ENCODE measurements at regions not wholly inside any gene's neighbourhood (a gene's known extent, or its start where the extent isn't known, plus 50 kb on each side); places are given as distances from the start of the nearest gene placed in this dataset.
A peak's percentile ranks its signal among the peaks of the same experiment; 100 is the strongest.

- TF ChIP-seq RAD21 (IDR thresholded peaks at IDR 0.05; ENCODE audit: low read length), result peak; percentile 64
- TF ChIP-seq MAX (IDR thresholded peaks at IDR 0.05; ENCODE audit: low read depth), result no peak
- TF ChIP-seq CTCF (IDR thresholded peaks at IDR 0.05), result peak; percentile 87
- no peak for TF ChIP-seq TCF12 (IDR thresholded peaks at IDR 0.05)
- TF ChIP-seq SMC3 (IDR thresholded peaks at IDR 0.05; ENCODE audit: low read depth, low read length), result peak; percentile 40; the same call in 1 of the 2 replicates
- H3K27me3 ChIP-seq (ENCODE audit: insufficient read depth), result no peaks in the 10 kb centered on the region
- POLR2A ChIA-PET, result no interaction called here
- CTCF ChIA-PET, result interaction anchor here (0.5 to 3.2 kb wide), 32 partner anchors 11 to 1645 kb away, joined by 3 to 30 read pairs (median 4); no protein-coding TSS in a partner anchor
- no peak overlapping the region for H3K4me2 ChIP-seq
- no peaks in the 10 kb centered on the region for H3K4me1 ChIP-seq (ENCODE audit: control insufficient read depth in 1 of 2, insufficient read depth in 2 of 2, low read depth in 1 of 2, low read length in 1 of 2)
- no peaks in the 10 kb centered on the region for H3K79me2 ChIP-seq (ENCODE audit: insufficient read depth)
- no peak overlapping the region for H3K27ac ChIP-seq (ENCODE audit: low read depth in 2 of 2, low read length in 1 of 2)
- H3K9ac ChIP-seq, result no peak overlapping the region
- no peaks in the 10 kb centered on the region for H3F3A ChIP-seq (replicated peaks; ENCODE audit: insufficient read depth)
- no peaks in the 10 kb centered on the region for H3K36me3 ChIP-seq (replicated peaks in 1 of 2; ENCODE audit: control insufficient read depth in 1 of 2, insufficient read depth in 2 of 2, low read length in 1 of 2)
- H4K20me1 ChIP-seq (ENCODE audit: insufficient read depth), result no peaks in the 10 kb centered on the region
- H3K4me3 ChIP-seq (ENCODE audit: low read depth in 2 of 2, low read length in 1 of 2), result peak overlapping the region in 1 of 2 experiments; percentile 32; a peak in 1 of 4 replicates
- no peaks in the 10 kb centered on the region for H3K9me3 ChIP-seq
- no peaks in the 10 kb centered on the region for H3K9me2 ChIP-seq
- no peak overlapping the region for H2AFZ ChIP-seq (ENCODE audit: low read depth)
- WGBS (ENCODE audit: low lambda C conversion rate), result 0% methylated on average over 6 of the region's 6 CpGs
- DNase-seq, result peak; percentile 28
Observed at GRCh38 chr3:75192146-75192616, 471.9 kb upstream of the FRG2C start.

GRCh38 chr3:75193797-75194196 lies 470.3 kb upstream of the FRG2C start:
- no peak for DNase-seq
- POLR2A ChIA-PET, result no interaction called here
- no peak overlapping the region for H3K4me3 ChIP-seq (ENCODE audit: low read depth in 2 of 2, low read length in 1 of 2)
- H3K27me3 ChIP-seq (ENCODE audit: insufficient read depth), result no peaks in the 10 kb centered on the region
- no peak overlapping the region for H2AFZ ChIP-seq (ENCODE audit: low read depth)
- CTCF ChIA-PET, result no interaction called here
- 23% methylated on average over 4 of the region's 4 CpGs for WGBS (ENCODE audit: low lambda C conversion rate)
- H3K36me3 ChIP-seq (replicated peaks in 1 of 2; ENCODE audit: control insufficient read depth in 1 of 2, insufficient read depth in 2 of 2, low read length in 1 of 2), result no peaks in the 10 kb centered on the region
- H4K20me1 ChIP-seq (ENCODE audit: insufficient read depth), result no peaks in the 10 kb centered on the region
- H3K79me2 ChIP-seq (ENCODE audit: insufficient read depth), result no peaks in the 10 kb centered on the region
- H3K9me3 ChIP-seq, result no peaks in the 10 kb centered on the region
- no peaks in the 10 kb centered on the region for H3K9me2 ChIP-seq
- no peaks in the 10 kb centered on the region for H3F3A ChIP-seq (replicated peaks; ENCODE audit: insufficient read depth)
- no peak overlapping the region for H3K9ac ChIP-seq
- H3K4me2 ChIP-seq, result no peak overlapping the region
- no peak overlapping the region for H3K27ac ChIP-seq (ENCODE audit: low read depth in 2 of 2, low read length in 1 of 2)
- H3K4me1 ChIP-seq (ENCODE audit: control insufficient read depth in 1 of 2, insufficient read depth in 2 of 2, low read depth in 1 of 2, low read length in 1 of 2), result no peaks in the 10 kb centered on the region
- no peak for TF ChIP-seq NRF1 (IDR thresholded peaks at IDR 0.05; ENCODE audit: low read depth, low read length)
- TF ChIP-seq FOXM1 (IDR thresholded peaks at IDR 0.05; ENCODE audit: low read depth), result no peak
- no peak for TF ChIP-seq CTCF (IDR thresholded peaks at IDR 0.05)
- no peak for TF ChIP-seq GATA2 (CRISPR knock-in tag; IDR thresholded peaks at IDR 0.05)
- TF ChIP-seq EZH2phosphoT487 (IDR thresholded peaks at IDR 0.05; ENCODE audit: borderline replicate concordance, low read depth), result no peak
- no peak for TF ChIP-seq RXRA (IDR thresholded peaks at IDR 0.05; ENCODE audit: borderline replicate concordance, low read depth)
- TF ChIP-seq GABPA (IDR thresholded peaks at IDR 0.05; ENCODE audit: low read depth), result no peak
- no peak for TF ChIP-seq EP300 (IDR thresholded peaks at IDR 0.05; ENCODE audit: borderline replicate concordance in 1 of 2, low read depth in 1 of 2, low read length in 1 of 2)
- TF ChIP-seq NFIC (IDR thresholded peaks at IDR 0.05; ENCODE audit: borderline replicate concordance), result no peak
- no peak for TF ChIP-seq USF1 (IDR thresholded peaks at IDR 0.05; ENCODE audit: borderline replicate concordance, low read depth)
- TF ChIP-seq MXI1 (IDR thresholded peaks at IDR 0.05; ENCODE audit: low read depth, low read length), result no peak
- no peak for TF ChIP-seq REST (IDR thresholded peaks at IDR 0.05; ENCODE audit: low read depth, low read length)
- TF ChIP-seq ELF1 (IDR thresholded peaks at IDR 0.05), result no peak
- TF ChIP-seq MEF2A (IDR thresholded peaks at IDR 0.05; ENCODE audit: borderline replicate concordance, low read depth), result no peak
- no peak for TF ChIP-seq TCF12 (IDR thresholded peaks at IDR 0.05)
- no peak for TF ChIP-seq SMC3 (IDR thresholded peaks at IDR 0.05; ENCODE audit: low read depth, low read length)
- no peak for TF ChIP-seq PBX3 (IDR thresholded peaks at IDR 0.05)
